ENCODE measurements at regions not wholly inside any gene's neighbourhood (a gene's known extent, or its start where the extent isn't known, plus 50 kb on each side); places are given as distances from the start of the nearest gene placed in this dataset.

DNA sequence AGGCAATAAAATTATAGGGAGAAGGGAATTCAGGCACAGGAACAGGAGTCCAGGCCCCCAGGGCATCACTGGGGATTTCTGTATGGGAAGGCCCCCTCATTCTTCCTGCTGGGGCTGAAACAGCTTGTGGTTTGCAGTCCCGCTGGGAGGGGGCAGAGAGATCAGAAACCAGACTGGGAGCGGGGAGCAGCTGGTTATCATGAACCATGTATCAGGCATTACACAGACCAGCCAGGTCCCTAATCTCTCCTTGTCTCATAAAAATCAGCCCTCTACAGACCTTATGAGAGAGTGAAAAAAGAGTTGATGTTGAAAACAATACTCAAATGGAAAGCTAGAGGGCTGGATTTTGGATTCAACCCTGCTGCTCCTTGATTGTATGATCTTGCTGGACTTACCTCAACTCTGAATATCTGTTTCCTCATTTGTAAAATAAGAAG lies 93.4 kb upstream of the F3 start (continued):
- TF ChIP-seq PRDM10 (tag by site-specific recombination; IDR thresholded peaks at IDR 0.05) (peak; percentile 75), ZNF138 (tag by site-specific recombination; IDR thresholded peaks at IDR 0.05; ENCODE audit: borderline replicate concordance) (no peak), ZIC2 (tag by site-specific recombination; IDR thresholded peaks at IDR 0.05) (peak; percentile 94), ZSCAN5A (tag by site-specific recombination; IDR thresholded peaks at IDR 0.05) (no peak), ZBTB20 (tag by site-specific recombination; IDR thresholded peaks at IDR 0.05) (no peak), ZNF157 (tag by site-specific recombination; IDR thresholded peaks at IDR 0.05) (no peak), ZNF624 (tag by site-specific recombination; IDR thresholded peaks at IDR 0.05) (no peak), OSR2 (tag by site-specific recombination; IDR thresholded peaks at IDR 0.05) (no peak), ZNF394 (tag by site-specific recombination; IDR thresholded peaks at IDR 0.05; ENCODE audit: borderline replicate concordance) (no peak), ZNF423 (tag by site-specific recombination; IDR thresholded peaks at IDR 0.05) (peak; percentile 73)

- ChIA-PET CTCF (interaction anchor here (0.5 to 0.6 kb wide), 2 partner anchors 16 to 36 kb away, joined by 3 read pairs; no protein-coding TSS in a partner anchor), POLR2A (no interaction called here)
- no peak overlapping the region for H3K4me3 ChIP-seq (ENCODE audit: low read depth, low read length)
- H3K4me1 ChIP-seq (ENCODE audit: control insufficient read depth, insufficient read depth, low read length), result no peaks in the 10 kb centered on the region
- TF ChIP-seq, protein P1, sequence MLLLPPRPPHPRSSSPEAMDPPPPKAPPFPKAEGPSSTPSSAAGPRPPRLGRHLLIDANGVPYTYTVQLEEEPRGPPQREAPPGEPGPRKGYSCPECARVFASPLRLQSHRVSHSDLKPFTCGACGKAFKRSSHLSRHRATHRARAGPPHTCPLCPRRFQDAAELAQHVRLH (tag by site-specific recombination; IDR thresholded peaks at IDR 0.05), result no peak
- TF ChIP-seq, protein P2, sequence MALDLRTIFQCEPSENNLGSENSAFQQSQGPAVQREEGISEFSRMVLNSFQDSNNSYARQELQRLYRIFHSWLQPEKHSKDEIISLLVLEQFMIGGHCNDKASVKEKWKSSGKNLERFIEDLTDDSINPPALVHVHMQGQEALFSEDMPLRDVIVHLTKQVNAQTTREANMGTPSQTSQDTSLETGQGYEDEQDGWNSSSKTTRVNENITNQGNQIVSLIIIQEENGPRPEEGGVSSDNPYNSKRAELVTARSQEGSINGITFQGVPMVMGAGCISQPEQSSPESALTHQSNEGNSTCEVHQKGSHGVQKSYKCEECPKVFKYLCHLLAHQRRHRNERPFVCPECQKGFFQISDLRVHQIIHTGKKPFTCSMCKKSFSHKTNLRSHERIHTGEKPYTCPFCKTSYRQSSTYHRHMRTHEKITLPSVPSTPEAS (tag by site-specific recombination; IDR thresholded peaks at IDR 0.05), result no peak
- TF ChIP-seq ZNF837 (tag by site-specific recombination; IDR thresholded peaks at IDR 0.05) (no peak), ZNF48 (tag by site-specific recombination; IDR thresholded peaks at IDR 0.05) (no peak), ZNF121 (tag by site-specific recombination; IDR thresholded peaks at IDR 0.05) (no peak), KLF9 (tag by site-specific recombination; IDR thresholded peaks at IDR 0.05; ENCODE audit: low read depth) (no peak)
- TF ChIP-seq, protein P3, sequence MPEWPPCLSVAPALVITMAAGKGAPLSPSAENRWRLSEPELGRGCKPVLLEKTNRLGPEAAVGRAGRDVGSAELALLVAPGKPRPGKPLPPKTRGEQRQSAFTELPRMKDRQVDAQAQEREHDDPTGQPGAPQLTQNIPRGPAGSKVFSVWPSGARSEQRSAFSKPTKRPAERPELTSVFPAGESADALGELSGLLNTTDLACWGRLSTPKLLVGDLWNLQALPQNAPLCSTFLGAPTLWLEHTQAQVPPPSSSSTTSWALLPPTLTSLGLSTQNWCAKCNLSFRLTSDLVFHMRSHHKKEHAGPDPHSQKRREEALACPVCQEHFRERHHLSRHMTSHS (tag by site-specific recombination; IDR thresholded peaks at IDR 0.05), result no peak
- no peak overlapping the region for H3K27ac ChIP-seq (ENCODE audit: extremely low read depth, low read depth, low read length)
- no peaks in the 10 kb centered on the region for H3K36me3 ChIP-seq (ENCODE audit: control insufficient read depth in 2 of 2, insufficient read depth in 1 of 2, low read length in 2 of 2)
- no peaks in the 10 kb centered on the region for H3K9me3 ChIP-seq (ENCODE audit: control insufficient read depth, insufficient read depth, low read depth, low read length)
These were observed 91.5 kb upstream of the F3 start for GRCh38 chr1:94633051-94633450.
